Thoracic aorta (tissue), 2 donors: ENCODE measurements at regions not wholly inside any gene's neighbourhood (a gene's known extent, or its start where the extent isn't known, plus 50 kb on each side); places are given as distances from the start of the nearest gene placed in this dataset.

Experiments
- ATAC-seq: fragments of 150-250 bp; one replicate; pipeline ENCODE4 v1.8.0; 2017; ENCODE audit warnings: low read depth; ENCODE audit not compliant: insufficient number of reproducible peaks, low FRiP score
- DNase-seq: peaks from one replicate; pipeline ENCODE4 v3.0.0-alpha.2; 2020; ENCODE audit warnings: low spot score
- H3K27ac ChIP-seq, 2 donors: fragments of 200-600 bp; sonication (generic); 1 replicate in 1 of 2; 2 replicates in 1 of 2; pipeline ENCODE4 v1.5.1; 2016; ENCODE audit warnings: mild to moderate bottlenecking in 2 of 2, moderate library complexity in 2 of 2
- H3K27me3 ChIP-seq: fragments of 200-600 bp; sonication (generic); replicated peaks from 2 replicates; pipeline ENCODE4 v1.6.0; 2016; ENCODE audit warnings: mild to moderate bottlenecking; ENCODE audit not compliant: insufficient read depth
- H3K36me3 ChIP-seq: fragments of 200-600 bp; sonication (generic); one replicate; pipeline ENCODE4 v1.5.1; 2016
- H3K4me1 ChIP-seq, 2 donors: fragments of 200-600 bp; sonication (generic); 1 replicate in 1 of 2; 2 replicates in 1 of 2; pipeline versions ENCODE4 v1.5.1 to v1.6.0; 2016; ENCODE audit warnings: low read depth in 2 of 2, mild to moderate bottlenecking in 1 of 2; ENCODE audit not compliant: control insufficient read depth in 1 of 2
- H3K4me3 ChIP-seq: fragments of 200-600 bp; sonication (generic); 2 replicates; pipeline ENCODE4 v1.5.1; 2016; ENCODE audit warnings: mild to moderate bottlenecking
- H3K9me3 ChIP-seq: fragments of 200-600 bp; sonication (generic); 2 replicates; pipeline ENCODE4 v1.5.1; 2016
- CTCF ChIP-seq: fragments of 200-600 bp; sonication (generic); IDR thresholded peaks from one replicate; pipeline ENCODE4 v1.5.1; 2019; ENCODE audit warnings: antibody characterized with exemption

GRCh38 chr6:37580176-37580955 lies 80.7 kb upstream of the CCDC167 start:
- ATAC-seq (no peak), DNase-seq (no peak)
- H3K27ac ChIP-seq, result no peak overlapping the region
- no peaks in the 10 kb centered on the region for H3K27me3 ChIP-seq
- H3K4me1 ChIP-seq, result no peaks in the 10 kb centered on the region
- no peaks in the 10 kb centered on the region for H3K36me3 ChIP-seq
- H3K4me3 ChIP-seq, result no peak overlapping the region
- no peak for TF ChIP-seq CTCF
- no peaks in the 10 kb centered on the region for H3K9me3 ChIP-seq

- TF ChIP-seq CTCF, result no peak
- Histone ChIP-seq H3K9me3 (no peaks in the 10 kb centered on the region), H3K27me3 (no peaks in the 10 kb centered on the region), H3K4me3 (no peak overlapping the region), H3K36me3 (no peaks in the 10 kb centered on the region), H3K4me1 (no peaks in the 10 kb centered on the region), H3K27ac (no peak overlapping the region)
- ATAC-seq, result no peak
- no peak for DNase-seq
These were observed 79.9 kb upstream of the CCDC167 start for GRCh38 chr6:37579444-37580067.

GRCh38 chr6:37578104-37578503 lies 78.4 kb upstream of the CCDC167 start:
- Histone ChIP-seq H3K9me3 (no peaks in the 10 kb centered on the region), H3K36me3 (no peaks in the 10 kb centered on the region), H3K27ac (no peak overlapping the region), H3K4me1 (no peaks in the 10 kb centered on the region), H3K4me3 (no peak overlapping the region), H3K27me3 (no peaks in the 10 kb centered on the region)
- DNase-seq (no peak), ATAC-seq (no peak)
- no peak for TF ChIP-seq CTCF

GRCh38 chr6:37576336-37576737 lies 76.6 kb upstream of the CCDC167 start:
- no peak overlapping the region for H3K4me3 ChIP-seq
- H3K27ac ChIP-seq, result no peak overlapping the region
- no peak for ATAC-seq
- no peaks in the 10 kb centered on the region for H3K27me3 ChIP-seq
- TF ChIP-seq CTCF, result no peak
- no peaks in the 10 kb centered on the region for H3K4me1 ChIP-seq
- H3K9me3 ChIP-seq, result no peaks in the 10 kb centered on the region
- no peaks in the 10 kb centered on the region for H3K36me3 ChIP-seq
- DNase-seq, result no peak

GRCh38 chr6:37575221-37575620 lies 75.5 kb upstream of the CCDC167 start:
- no peak overlapping the region for H3K4me3 ChIP-seq
- no peaks in the 10 kb centered on the region for H3K9me3 ChIP-seq
- DNase-seq (no peak), ATAC-seq (no peak)
- no peaks in the 10 kb centered on the region for H3K27me3 ChIP-seq
- H3K27ac ChIP-seq, result no peak overlapping the region
- H3K36me3 ChIP-seq, result no peaks in the 10 kb centered on the region
- no peak for TF ChIP-seq CTCF
- no peaks in the 10 kb centered on the region for H3K4me1 ChIP-seq
